ENCODE measurements at regions not wholly inside any gene's neighbourhood (a gene's known extent, or its start where the extent isn't known, plus 50 kb on each side); places are given as distances from the start of the nearest gene placed in this dataset.
"Not testable (repeated sequence)": the region's sequence is repeated elsewhere in the genome, so short reads cannot be mapped to it uniquely, and the experiment has no call there.

- TF ChIP-seq CTCF (IDR thresholded peaks at IDR 0.05; ENCODE audit: unreplicated experiment), result no peak
- Mint-ChIP-seq H3K27ac (ENCODE audit: unreplicated experiment) (no peak overlapping the region), H3K4me3 (ENCODE audit: unreplicated experiment) (no peak overlapping the region), H3K4me1 (ENCODE audit: unreplicated experiment) (peaks cover 6% of the 10 kb centered on the region), H3K9me3 (ENCODE audit: unreplicated experiment) (no peaks in the 10 kb centered on the region), H3K36me3 (ENCODE audit: low read depth, unreplicated experiment) (peaks cover 2% of the 10 kb centered on the region), H3K27me3 (ENCODE audit: unreplicated experiment) (no peaks in the 10 kb centered on the region)
- DNase-seq (ENCODE audit: low spot score), result no peak
Measured at GRCh38 chr6:144416773-144417172, 131.6 kb downstream of the UTRN start.

GRCh38 chr6:144417681-144418080 is 132.5 kb downstream of the UTRN start:
- Mint-ChIP-seq H3K4me3 (ENCODE audit: unreplicated experiment) (no peak overlapping the region), H3K36me3 (ENCODE audit: low read depth, unreplicated experiment) (peaks cover 5% of the 10 kb centered on the region), H3K27ac (ENCODE audit: unreplicated experiment) (no peak overlapping the region)

GRCh38 chr6:144418959-144419545 is 133.9 kb downstream of the UTRN start:
- Mint-ChIP-seq H3K9me3 (ENCODE audit: unreplicated experiment) (no peaks in the 10 kb centered on the region), H3K27ac (ENCODE audit: unreplicated experiment) (no peak overlapping the region), H3K27me3 (ENCODE audit: unreplicated experiment) (no peaks in the 10 kb centered on the region), H3K36me3 (ENCODE audit: low read depth, unreplicated experiment) (peaks cover 5% of the 10 kb centered on the region), H3K4me1 (ENCODE audit: unreplicated experiment) (peaks cover 5% of the 10 kb centered on the region), H3K4me3 (ENCODE audit: unreplicated experiment) (no peak overlapping the region)
- DNase-seq (ENCODE audit: low spot score), result no peak
- no peak for TF ChIP-seq CTCF (IDR thresholded peaks at IDR 0.05; ENCODE audit: unreplicated experiment)

More at GRCh38 chr6:144417681-144418080, 132.5 kb downstream of the UTRN start:
- no peak for TF ChIP-seq CTCF (IDR thresholded peaks at IDR 0.05; ENCODE audit: unreplicated experiment)
- Mint-ChIP-seq H3K4me1 (ENCODE audit: unreplicated experiment) (peaks cover 5% of the 10 kb centered on the region), H3K9me3 (ENCODE audit: unreplicated experiment) (no peaks in the 10 kb centered on the region), H3K27me3 (ENCODE audit: unreplicated experiment) (no peaks in the 10 kb centered on the region)
- DNase-seq (ENCODE audit: low spot score), result no peak

GRCh38 chr6:144423167-144423566 is 138.0 kb downstream of the UTRN start:
- Mint-ChIP-seq H3K27me3 (ENCODE audit: unreplicated experiment) (no peaks in the 10 kb centered on the region), H3K36me3 (ENCODE audit: low read depth, unreplicated experiment) (peaks cover 12% of the 10 kb centered on the region), H3K27ac (ENCODE audit: unreplicated experiment) (no peak overlapping the region), H3K4me3 (ENCODE audit: unreplicated experiment) (no peak overlapping the region), H3K4me1 (ENCODE audit: unreplicated experiment) (peaks cover 5% of the 10 kb centered on the region), H3K9me3 (ENCODE audit: unreplicated experiment) (no peaks in the 10 kb centered on the region)
- no peak for DNase-seq (ENCODE audit: low spot score)
- TF ChIP-seq CTCF (IDR thresholded peaks at IDR 0.05; ENCODE audit: unreplicated experiment), result no peak

GRCh38 chr6:144429753-144430152 is 144.6 kb downstream of the UTRN start:
- no peak overlapping the region for H3K4me3 Mint-ChIP-seq (ENCODE audit: unreplicated experiment)
- no peak for DNase-seq (ENCODE audit: low spot score)
- no peak for TF ChIP-seq CTCF (IDR thresholded peaks at IDR 0.05; ENCODE audit: unreplicated experiment)
- no peaks in the 10 kb centered on the region for H3K27me3 Mint-ChIP-seq (ENCODE audit: unreplicated experiment)
- no peaks in the 10 kb centered on the region for H3K4me1 Mint-ChIP-seq (ENCODE audit: unreplicated experiment)
- peaks cover 30% of the 10 kb centered on the region for H3K36me3 Mint-ChIP-seq (ENCODE audit: low read depth, unreplicated experiment)
- no peaks in the 10 kb centered on the region for H3K9me3 Mint-ChIP-seq (ENCODE audit: unreplicated experiment)
- no peak overlapping the region for H3K27ac Mint-ChIP-seq (ENCODE audit: unreplicated experiment)

GRCh38 chr6:144433446-144433845 is 148.3 kb downstream of the UTRN start:
- H3K4me1 Mint-ChIP-seq (ENCODE audit: unreplicated experiment); H3K4me3 Mint-ChIP-seq (ENCODE audit: unreplicated experiment); DNase-seq (ENCODE audit: low spot score); H3K27me3 Mint-ChIP-seq (ENCODE audit: unreplicated experiment); H3K9me3 Mint-ChIP-seq (ENCODE audit: unreplicated experiment); H3K27ac Mint-ChIP-seq (ENCODE audit: unreplicated experiment): not testable (repeated sequence)
- peaks cover 50% of the 10 kb centered on the region for H3K36me3 Mint-ChIP-seq (ENCODE audit: low read depth, unreplicated experiment)

Data from endothelial cell (in vitro differentiated cells).